Transverse colon (tissue), 4 donors: ENCODE measurements at regions not wholly inside any gene's neighbourhood (a gene's known extent, or its start where the extent isn't known, plus 50 kb on each side); places are given as distances from the start of the nearest gene placed in this dataset.

Source experiments
- DNase-seq: peaks from one replicate; pipeline ENCODE4 v3.0.0-alpha.2; 2019
- H3K27ac ChIP-seq, 4 donors: fragments of 200-600 bp; sonication (generic); 2 replicates each; pipeline ENCODE4 v1.5.1; 2016 to 2018; ENCODE audit warnings: inconsistent platforms in 4 of 4
- H3K27me3 ChIP-seq: fragments of 200-600 bp; sonication (generic); 2 replicates; pipeline ENCODE4 v1.5.1; 2017; ENCODE audit warnings: inconsistent platforms
- H3K36me3 ChIP-seq, 4 donors: fragments of 200-600 bp; sonication (generic); 2 replicates each; pipeline ENCODE4 v1.5.1; 2017 to 2019; ENCODE audit warnings: inconsistent platforms in 4 of 4
- H3K4me1 ChIP-seq, 4 donors: fragments of 200-600 bp; sonication (generic); 2 replicates each; pipeline ENCODE4 v1.5.1; 2017 to 2020; ENCODE audit warnings: inconsistent platforms in 4 of 4
- H3K4me3 ChIP-seq, 4 donors: fragments of 200-600 bp; sonication (generic); 1 replicate in 1 of 4; 2 replicates in 3 of 4; pipeline versions ENCODE4 v1.5.1 to v1.6.1; 2017 to 2019; ENCODE audit warnings: inconsistent platforms in 4 of 4
- H3K9me3 ChIP-seq, 2 donors: fragments of 200-600 bp; sonication (generic); 2 replicates each; pipeline ENCODE4 v1.5.1; 2017 to 2019; ENCODE audit warnings: inconsistent platforms in 2 of 2
- CTCF ChIP-seq, 5 experiments: fragments of 200-600 bp in 3 of 5; fragments of 450-650 bp in 2 of 5; sonication (generic) in 3 of 5; IDR thresholded peaks; 1 replicate in 2 of 5; 2 replicates in 3 of 5; pipeline ENCODE4 v1.5.1; 2016 to 2017; ENCODE audit warnings: antibody characterized with exemption in 5 of 5, inconsistent platforms in 3 of 5, mild to moderate bottlenecking in 2 of 5, moderate library complexity in 1 of 5
- EP300 ChIP-seq: sonication (generic); formaldehyde crosslinking; IDR thresholded peaks from one replicate; pipeline ENCODE4 v1.6.1; 2017; ENCODE audit warnings: antibody characterized with exemption, low read depth
- POLR2A ChIP-seq: fragments of 450-650 bp; IDR thresholded peaks from one replicate; pipeline ENCODE4 v1.6.1; 2016; ENCODE audit warnings: antibody characterized with exemption, mild to moderate bottlenecking, moderate library complexity
- POLR2AphosphoS5 ChIP-seq, 3 donors: sonication (generic); formaldehyde crosslinking; IDR thresholded peaks; one replicate each; pipeline ENCODE4 v1.6.1; 2016; ENCODE audit warnings: antibody characterized with exemption in 3 of 3
- WGBS, 2 donors: methylation state at CpG; one replicate each; pipeline ENCODE4 v1.1.5; 2018; ENCODE audit warnings: low coverage in 1 of 2; 5-methylcytosine and 5-hydroxymethylcytosine counted together
- in situ Hi-C, 4 donors: fragments of 200-750 bp; cut with MboI; loops; one replicate each; pipeline versions ENCODE4 v1.15.0 to v1.15.1; 2017; ENCODE audit warnings: low sequenced_read_pairs in 3 of 4, low pct_ligation_motif_present in 1 of 4, low pct_unique_long_range_greater_than_20kb in 1 of 4
- intact Hi-C: fragments of 100-400 bp; cut with DNase I; formaldehyde crosslinking; loops from one replicate; pipeline ENCODE4 v1.15.1; 2023; ENCODE audit warnings: low total_unique reads

- 95% methylated on average over 2 of the region's 2 CpGs; no CpG with 5 or more reads in 1 of the 2 donors for WGBS, 2 donors
- intact Hi-C loops: no loop called here
- Histone ChIP-seq H3K27ac (no peak overlapping the region), H3K27me3 (no peaks in the 10 kb centered on the region), H3K36me3 (no peaks in the 10 kb centered on the region), H3K9me3 (peaks cover 0 to 10% of the 10 kb centered on the region in 2 donors), H3K4me1 (no peaks in the 10 kb centered on the region), H3K4me3 (no peak overlapping the region)
- in situ Hi-C loops: no loop called here
- DNase-seq: no peak
- TF ChIP-seq POLR2AphosphoS5 (IDR thresholded peaks at IDR 0.05) (no peak), CTCF (IDR thresholded peaks at IDR 0.05) (no peak), EP300 (no peak), POLR2A (no peak)
These were observed 265.4 kb downstream of the NUP35 start for GRCh38 chr2:183389546-183390080.

- H3K4me1 ChIP-seq: no peaks in the 10 kb centered on the region
- intact Hi-C loops: no loop called here
- in situ Hi-C loops: no loop called here
- no peak for TF ChIP-seq POLR2AphosphoS5 (IDR thresholded peaks at IDR 0.05)
- no peak for TF ChIP-seq CTCF (IDR thresholded peaks at IDR 0.05)
- no peak for TF ChIP-seq EP300
- TF ChIP-seq POLR2A: no peak
- WGBS, 2 donors: 74 to 100% methylated on average over 1 to 3 of the region's 4 CpGs
- no peaks in the 10 kb centered on the region for H3K27me3 ChIP-seq
- H3K27ac ChIP-seq: no peak overlapping the region
- H3K36me3 ChIP-seq: no peaks in the 10 kb centered on the region
- no peak for DNase-seq
- H3K4me3 ChIP-seq: no peak overlapping the region
- peaks cover 0 to 10% of the 10 kb centered on the region in 2 donors for H3K9me3 ChIP-seq
These were observed 265.9 kb downstream of the NUP35 start for GRCh38 chr2:183390109-183390508.

- H3K9me3 ChIP-seq: no peaks in the 10 kb centered on the region
- H3K36me3 ChIP-seq: no peaks in the 10 kb centered on the region
- H3K27ac ChIP-seq: no peak overlapping the region
- no peak overlapping the region for H3K4me3 ChIP-seq
- DNase-seq: no peak
- H3K4me1 ChIP-seq: no peaks in the 10 kb centered on the region
- no peaks in the 10 kb centered on the region for H3K27me3 ChIP-seq
- 88% methylated on average over 7 of the region's 7 CpGs; no CpG with 5 or more reads in 1 of the 2 donors for WGBS, 2 donors
- in situ Hi-C loops (no loop called here), intact Hi-C loops (no loop called here)
- TF ChIP-seq POLR2A: no peak
These were observed 280.1 kb downstream of the NUP35 start for GRCh38 chr2:183404392-183404791.

GRCh38 chr2:183408562-183408961 is 284.3 kb downstream of the NUP35 start:
- Histone ChIP-seq H3K36me3 (no peaks in the 10 kb centered on the region), H3K27me3 (no peaks in the 10 kb centered on the region), H3K27ac (no peak overlapping the region), H3K4me1 (no peaks in the 10 kb centered on the region), H3K9me3 (no peaks in the 10 kb centered on the region), H3K4me3 (no peak overlapping the region)
- intact Hi-C loops (no loop called here), in situ Hi-C loops (no loop called here)
- TF ChIP-seq CTCF (IDR thresholded peaks at IDR 0.05) (no peak), POLR2A (no peak), EP300 (no peak), POLR2AphosphoS5 (IDR thresholded peaks at IDR 0.05) (no peak)
- 0% methylated on average over 1 of the region's 1 CpG for WGBS, 2 donors
- DNase-seq: no peak

GRCh38 chr2:183409662-183410061 is 285.4 kb downstream of the NUP35 start:
- Histone ChIP-seq H3K27me3 (no peaks in the 10 kb centered on the region), H3K4me3 (no peak overlapping the region), H3K27ac (no peak overlapping the region), H3K36me3 (no peaks in the 10 kb centered on the region), H3K9me3 (no peaks in the 10 kb centered on the region), H3K4me1 (no peaks in the 10 kb centered on the region)
- in situ Hi-C loops: no loop called here
- DNase-seq: no peak
- TF ChIP-seq POLR2AphosphoS5 (IDR thresholded peaks at IDR 0.05): no peak
- no peak for TF ChIP-seq CTCF (IDR thresholded peaks at IDR 0.05)
- TF ChIP-seq POLR2A: no peak
- TF ChIP-seq EP300: no peak
- intact Hi-C loops: no loop called here
